ENCODE measurements at regions not wholly inside any gene's neighbourhood (a gene's known extent, or its start where the extent isn't known, plus 50 kb on each side); places are given as distances from the start of the nearest gene placed in this dataset.

DNA sequence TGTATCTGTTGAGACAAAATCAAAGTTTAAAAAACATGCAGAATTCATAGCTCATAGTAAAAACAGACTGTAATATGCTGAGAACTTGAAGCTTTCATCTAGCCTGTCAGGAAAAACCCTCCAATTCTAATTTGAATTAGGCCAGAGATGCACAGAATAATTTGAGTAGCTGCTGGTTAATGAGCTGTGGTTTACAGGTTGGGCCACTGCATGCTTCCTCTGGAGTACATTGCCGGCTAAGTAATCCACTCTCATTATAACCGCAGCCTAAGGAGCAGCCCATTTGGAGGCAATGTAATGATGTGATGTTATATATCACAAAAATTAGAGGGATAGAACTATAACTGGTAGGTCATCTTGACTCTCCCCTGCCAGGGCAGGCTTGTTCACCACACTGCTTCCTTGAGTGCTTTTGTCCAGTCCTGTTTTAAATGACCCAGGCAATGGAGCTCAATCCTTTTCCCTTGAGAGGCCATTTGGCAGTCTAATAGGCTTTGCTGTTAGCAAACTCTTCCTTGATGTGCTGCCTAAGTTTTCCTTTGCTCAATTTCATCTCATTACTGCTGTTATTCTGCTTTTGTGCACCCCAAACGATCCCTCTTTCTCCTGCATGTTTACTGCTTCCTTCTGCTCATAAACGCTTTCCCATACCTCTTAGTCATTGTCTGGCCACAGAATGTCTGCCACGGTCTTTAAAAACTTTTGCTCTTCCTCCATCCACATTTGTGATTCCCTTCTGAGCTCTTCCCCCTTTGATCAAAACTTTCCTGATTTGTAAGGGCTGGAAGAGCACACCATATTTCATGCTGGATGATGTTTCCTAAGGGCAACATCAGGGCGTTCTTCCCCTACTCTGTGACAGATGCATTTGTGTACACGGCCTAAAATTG is 230.9 kb downstream of the C4orf33 start:
- TF ChIP-seq, protein P1, sequence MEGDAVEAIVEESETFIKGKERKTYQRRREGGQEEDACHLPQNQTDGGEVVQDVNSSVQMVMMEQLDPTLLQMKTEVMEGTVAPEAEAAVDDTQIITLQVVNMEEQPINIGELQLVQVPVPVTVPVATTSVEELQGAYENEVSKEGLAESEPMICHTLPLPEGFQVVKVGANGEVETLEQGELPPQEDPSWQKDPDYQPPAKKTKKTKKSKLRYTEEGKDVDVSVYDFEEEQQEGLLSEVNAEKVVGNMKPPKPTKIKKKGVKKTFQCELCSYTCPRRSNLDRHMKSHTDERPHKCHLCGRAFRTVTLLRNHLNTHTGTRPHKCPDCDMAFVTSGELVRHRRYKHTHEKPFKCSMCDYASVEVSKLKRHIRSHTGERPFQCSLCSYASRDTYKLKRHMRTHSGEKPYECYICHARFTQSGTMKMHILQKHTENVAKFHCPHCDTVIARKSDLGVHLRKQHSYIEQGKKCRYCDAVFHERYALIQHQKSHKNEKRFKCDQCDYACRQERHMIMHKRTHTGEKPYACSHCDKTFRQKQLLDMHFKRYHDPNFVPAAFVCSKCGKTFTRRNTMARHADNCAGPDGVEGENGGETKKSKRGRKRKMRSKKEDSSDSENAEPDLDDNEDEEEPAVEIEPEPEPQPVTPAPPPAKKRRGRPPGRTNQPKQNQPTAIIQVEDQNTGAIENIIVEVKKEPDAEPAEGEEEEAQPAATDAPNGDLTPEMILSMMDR (IDR thresholded peaks at IDR 0.05; ENCODE audit: low read depth, low read length) = no peak
- no peak for TF ChIP-seq EZH2phosphoT487 (IDR thresholded peaks at IDR 0.05; ENCODE audit: low read depth)

All from OCI-LY3 (cell line).